GM12878 (cell line): ENCODE measurements at regions not wholly inside any gene's neighbourhood (a gene's known extent, or its start where the extent isn't known, plus 50 kb on each side); places are given as distances from the start of the nearest gene placed in this dataset.
A peak's percentile ranks its signal among the peaks of the same experiment; 100 is the strongest.

ENCODE experiments used
- ATAC-seq: fragments of 200-7000 bp; cut with Tn5 transposase; 3 replicates; pipeline ENCODE4 v1.9.1; 2020; ENCODE audit warnings: mild to moderate bottlenecking, moderate library complexity
- BruUV-seq: library from RNA; stranded (reverse); fragments of 400-500 nt; replicated peaks from 2 replicates; lab custom pipeline; 2021; lab: Mats Ljungman, UMichigan
- CTCF ChIA-PET: fragments of 300-600 bp; sonication (Branson Sonifier 250); formaldehyde crosslinking; extraction: SDS; loops from one replicate; lab custom pipeline; 2021; ENCODE audit warnings: inconsistent platforms; lab: Yijun Ruan, JAX
- POLR2A ChIA-PET: fragments of 350-600 bp; formaldehyde crosslinking; extraction: SDS; loops from one replicate; lab custom pipeline; 2021; ENCODE audit warnings: inconsistent platforms; lab: Charles Lee
- RAD21 ChIA-PET: fragments of 300-600 bp; sonication (Branson Sonifier 250); formaldehyde crosslinking; loops from one replicate; lab custom pipeline; 2023; ENCODE audit warnings: antibody characterized with exemption; ENCODE audit not compliant: unreplicated experiment; lab: Charles Lee
- SMC1A ChIA-PET: fragments of 300-600 bp; sonication (Branson Sonifier 250); formaldehyde crosslinking; loops from one replicate; lab custom pipeline; 2023; ENCODE audit not compliant: unreplicated experiment, uncharacterized antibody; lab: Charles Lee
- DNase-seq: peaks from one replicate; pipeline ENCODE4 v3.0.0-alpha.2; 2011; ENCODE audit warnings: low read depth, low spot score
- FAIRE-seq: peaks from 3 replicates; lab custom pipeline; 2011; peaks lifted over from hg19 to GRCh38; lab: Jason Lieb, UNC
- H2AFZ ChIP-seq: 2 replicates; pipeline ENCODE4 v1.6.0; 2011; ENCODE audit warnings: low read depth, low read length, control low read depth; ENCODE audit not compliant: control insufficient read depth
- H3K27ac ChIP-seq: 2 replicates; pipeline ENCODE4 v1.5.1; 2011; ENCODE audit warnings: control low read depth; ENCODE audit not compliant: control insufficient read depth, insufficient read depth
- H3K27me3 ChIP-seq, 2 experiments: replicated peaks in 1 of 2; 2 replicates each; pipeline versions ENCODE4 v1.6.0 to v1.6.1; 2011; ENCODE audit warnings: low read length in 1 of 2; ENCODE audit not compliant: control insufficient read depth in 2 of 2, insufficient read depth in 2 of 2
- H3K36me3 ChIP-seq, 2 experiments: 2 replicates each; pipeline ENCODE4 v1.5.1; 2011; ENCODE audit warnings: low read length in 1 of 2; ENCODE audit not compliant: control insufficient read depth in 2 of 2, insufficient read depth in 2 of 2
- H3K4me1 ChIP-seq: 2 replicates; pipeline ENCODE4 v1.6.1; 2011; ENCODE audit warnings: mild to moderate bottlenecking, low read length, moderate library complexity, mixed read lengths; ENCODE audit not compliant: control insufficient read depth, insufficient read depth
- H3K4me2 ChIP-seq: 2 replicates; pipeline ENCODE4 v1.6.0; 2011; ENCODE audit warnings: control low read depth; ENCODE audit not compliant: control insufficient read depth, insufficient read depth
- H3K4me3 ChIP-seq: fragments of 200-600 bp; sonication (generic); 2 replicates; pipeline ENCODE4 v1.5.1; 2016
- H3K79me2 ChIP-seq: 2 replicates; pipeline ENCODE4 v1.6.0; 2011; ENCODE audit warnings: low read length; ENCODE audit not compliant: control insufficient read depth, insufficient read depth
- H3K9ac ChIP-seq: 2 replicates; pipeline ENCODE4 v1.8.0; 2011; ENCODE audit warnings: low read length, control low read depth, mixed read lengths; ENCODE audit not compliant: control insufficient read depth, insufficient read depth
- H3K9me3 ChIP-seq: replicated peaks from 3 replicates; pipeline ENCODE4 v1.5.1; 2011; ENCODE audit warnings: mild to moderate bottlenecking, low read length; ENCODE audit not compliant: control insufficient read depth, insufficient read depth
- H4K20me1 ChIP-seq: 2 replicates; pipeline ENCODE4 v1.6.0; 2011; ENCODE audit not compliant: control insufficient read depth, insufficient read depth
- CBX3 ChIP-seq: fragments of 200-600 bp; sonication (generic); IDR thresholded peaks from 2 replicates; pipeline ENCODE4 v1.6.1; 2016; ENCODE audit warnings: low read depth, borderline replicate concordance
- ETV6 ChIP-seq, 2 experiments: fragments of 450-650 bp in 1 of 2; IDR thresholded peaks in 1 of 2; conservative IDR thresholded peaks in 1 of 2; 2 replicates each; pipeline ENCODE4 v1.6.1; 2014; ENCODE audit warnings: antibody characterized with exemption in 1 of 2, borderline replicate concordance in 1 of 2, low read depth in 1 of 2, mild to moderate bottlenecking in 1 of 2, moderate library complexity in 1 of 2
- HCFC1 ChIP-seq: fragments of 150-350 bp; IDR thresholded peaks from 2 replicates; pipeline ENCODE4 v1.6.1; 2014; ENCODE audit warnings: low read length
- RAD51 ChIP-seq: fragments of 450-650 bp; IDR thresholded peaks from 2 replicates; pipeline ENCODE4 v1.6.1; 2016; ENCODE audit warnings: moderate library complexity, mild to moderate bottlenecking, inconsistent platforms
- SIX5 ChIP-seq: IDR thresholded peaks from 2 replicates; pipeline ENCODE4 v1.6.1; 2011; ENCODE audit warnings: mild to moderate bottlenecking, low read depth, low read length, moderate library complexity; ENCODE audit not compliant: severe bottlenecking
- USF2 ChIP-seq: IDR thresholded peaks from 2 replicates; pipeline ENCODE4 v1.6.1; 2011; ENCODE audit warnings: low read depth, low read length, improper control_type of control experiment, borderline replicate concordance
- ZZZ3 ChIP-seq: IDR thresholded peaks from 2 replicates; pipeline ENCODE4 v1.6.1; 2011; ENCODE audit warnings: low read depth; ENCODE audit not compliant: control insufficient read depth, insufficient read length
- WGBS: methylation state at CpG from one replicate; pipeline ENCODE4 v1.1.6; 2016; ENCODE audit warnings: low lambda C conversion rate; ENCODE audit not compliant: insufficient replicate concordance, insufficient coverage; ENCODE audit errors: missing lambda C conversion rate; 5-methylcytosine and 5-hydroxymethylcytosine counted together
- in situ Hi-C: fragments of 300-500 bp; cut with MboI; formaldehyde crosslinking; loops from 9 replicates; pipeline ENCODE4 v1.14.3; 2018; ENCODE audit warnings: mixed read lengths
- intact Hi-C: fragments of 100-400 bp; cut with micrococcal nuclease; formaldehyde crosslinking; loops from one replicate; pipeline ENCODE4 v1.14.2; 2022; ENCODE audit not compliant: unreplicated experiment
- TF ChIP-seq, protein P1 (sequence below): IDR thresholded peaks from 2 replicates; pipeline ENCODE4 v1.6.1; 2011; ENCODE audit warnings: borderline replicate concordance, low read depth, mild to moderate bottlenecking, moderate library complexity, mixed read lengths, low read length; ENCODE audit not compliant: insufficient read depth; ENCODE audit errors: extremely low read length
- TF ChIP-seq, protein P2 (sequence below): IDR thresholded peaks from 2 replicates; pipeline ENCODE4 v1.6.1; 2011; ENCODE audit warnings: low read depth, mild to moderate bottlenecking, low read length, moderate library complexity, borderline replicate concordance; ENCODE audit errors: extremely low read depth

GRCh38 chr13:30143666-30144400, 163.5 kb downstream of the KATNAL1 start:
- no TSS peak for BruUV-seq
- no peaks in the 10 kb centered on the region for H3K27me3 ChIP-seq
- TF ChIP-seq, protein P1, sequence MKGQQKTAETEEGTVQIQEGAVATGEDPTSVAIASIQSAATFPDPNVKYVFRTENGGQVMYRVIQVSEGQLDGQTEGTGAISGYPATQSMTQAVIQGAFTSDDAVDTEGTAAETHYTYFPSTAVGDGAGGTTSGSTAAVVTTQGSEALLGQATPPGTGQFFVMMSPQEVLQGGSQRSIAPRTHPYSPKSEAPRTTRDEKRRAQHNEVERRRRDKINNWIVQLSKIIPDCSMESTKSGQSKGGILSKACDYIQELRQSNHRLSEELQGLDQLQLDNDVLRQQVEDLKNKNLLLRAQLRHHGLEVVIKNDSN: peak; percentile 64
- no peak for TF ChIP-seq CBX3
- peak in 1 of 2 experiments; percentile 66; a peak in 2 of 4 replicates for TF ChIP-seq ETV6 (conservative IDR thresholded peaks at IDR 0.05 in 1 of 2, IDR thresholded peaks at IDR 0.05 in 1 of 2; ENCODE audit: borderline replicate concordance in 1 of 2, low read depth in 1 of 2)
- TF ChIP-seq RAD51: peak; percentile 68; the same call in 1 of the 2 replicates
- TF ChIP-seq HCFC1: peak; percentile 45; the same call in 1 of the 2 replicates
- no peak for TF ChIP-seq ZZZ3
- peak; percentile 67 for TF ChIP-seq SIX5
- TF ChIP-seq USF2: peak; percentile 19; the same call in 1 of the 2 replicates
- TF ChIP-seq, protein P2, sequence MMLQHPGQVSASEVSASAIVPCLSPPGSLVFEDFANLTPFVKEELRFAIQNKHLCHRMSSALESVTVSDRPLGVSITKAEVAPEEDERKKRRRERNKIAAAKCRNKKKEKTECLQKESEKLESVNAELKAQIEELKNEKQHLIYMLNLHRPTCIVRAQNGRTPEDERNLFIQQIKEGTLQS: peak; percentile 61; the same call in 1 of the 2 replicates
- H3K79me2 ChIP-seq: no peaks in the 10 kb centered on the region
- no peak for ATAC-seq
- H3K9ac ChIP-seq: no peak overlapping the region
- ChIA-PET RAD21 (interaction anchor here (1.0 to 6.7 kb wide), 6 partner anchors 11 to 653 kb away, joined by 4 to 60 read pairs (median 22); no protein-coding TSS in a partner anchor), SMC1A (interaction anchor here (2.1 to 9.9 kb wide), 5 partner anchors 12 to 319 kb away, joined by 5 to 91 read pairs (median 7); no protein-coding TSS in a partner anchor), POLR2A (interaction anchor here (0.6 to 1.0 kb wide), 2 partner anchors 12 to 14 kb away, joined by 3 to 5 read pairs; no protein-coding TSS in a partner anchor), CTCF (interaction anchor here (3.6 to 8.4 kb wide), 2 partner anchors 13 to 14 kb away, joined by 23 to 92 read pairs; no protein-coding TSS in a partner anchor)
- peaks cover 68% of the 10 kb centered on the region for H3K4me1 ChIP-seq
- no peak for DNase-seq
- peak overlapping the region; percentile 24 for H2AFZ ChIP-seq
- in situ Hi-C loops (no loop called here), intact Hi-C loops (loop anchor here (5.0 to 10.0 kb wide), 2 partner anchors 51 to 163 kb away; partner anchors contain the start of gene KATNAL1)
- no peak overlapping the region for H3K27ac ChIP-seq
- peaks cover 4% of the 10 kb centered on the region; the same call in 2 of the 3 replicates for H3K9me3 ChIP-seq
- H3K36me3 ChIP-seq: no peaks in the 10 kb centered on the region
- no peak for FAIRE-seq
- no peaks in the 10 kb centered on the region for H4K20me1 ChIP-seq
- no peak overlapping the region for H3K4me2 ChIP-seq
- no peak overlapping the region for H3K4me3 ChIP-seq
- 86% methylated on average over 5 of the region's 5 CpGs for WGBS
